ENCODE measurements at regions not wholly inside any gene's neighbourhood (a gene's known extent, or its start where the extent isn't known, plus 50 kb on each side); places are given as distances from the start of the nearest gene placed in this dataset.

DNA sequence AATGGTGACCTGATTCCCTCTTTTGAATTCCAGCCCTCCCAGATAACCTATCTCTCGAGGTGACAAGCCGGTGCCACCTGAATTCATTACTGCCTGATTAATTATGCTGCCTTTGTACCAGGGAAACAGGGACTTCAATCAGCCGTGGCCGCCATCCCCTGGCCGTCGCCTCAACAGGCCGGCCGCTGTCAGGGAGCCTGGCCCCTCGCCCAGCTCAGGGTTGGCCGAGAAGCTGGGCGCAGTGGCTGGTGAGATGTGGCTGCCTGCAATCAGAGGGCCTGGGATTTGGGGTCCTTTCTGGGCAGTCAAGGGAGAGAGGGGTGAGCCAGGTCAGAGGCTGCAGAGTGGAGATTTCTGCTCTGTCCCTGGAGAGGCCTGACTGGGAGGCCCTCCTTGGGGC, 91.2 kb downstream of the KCTD15 start:
- CTCF ChIA-PET, result no interaction called here
- POLR2A ChIA-PET (ENCODE audit: low non-redundant PET), result no interaction called here
- no TSS peak for BruUV-seq (replicated peaks)
- TF ChIP-seq EZH2 (IDR thresholded peaks at IDR 0.05; ENCODE audit: borderline replicate concordance, low read depth, low read length, poor library complexity, severe bottlenecking), result no peak
- TF ChIP-seq, protein P1, sequence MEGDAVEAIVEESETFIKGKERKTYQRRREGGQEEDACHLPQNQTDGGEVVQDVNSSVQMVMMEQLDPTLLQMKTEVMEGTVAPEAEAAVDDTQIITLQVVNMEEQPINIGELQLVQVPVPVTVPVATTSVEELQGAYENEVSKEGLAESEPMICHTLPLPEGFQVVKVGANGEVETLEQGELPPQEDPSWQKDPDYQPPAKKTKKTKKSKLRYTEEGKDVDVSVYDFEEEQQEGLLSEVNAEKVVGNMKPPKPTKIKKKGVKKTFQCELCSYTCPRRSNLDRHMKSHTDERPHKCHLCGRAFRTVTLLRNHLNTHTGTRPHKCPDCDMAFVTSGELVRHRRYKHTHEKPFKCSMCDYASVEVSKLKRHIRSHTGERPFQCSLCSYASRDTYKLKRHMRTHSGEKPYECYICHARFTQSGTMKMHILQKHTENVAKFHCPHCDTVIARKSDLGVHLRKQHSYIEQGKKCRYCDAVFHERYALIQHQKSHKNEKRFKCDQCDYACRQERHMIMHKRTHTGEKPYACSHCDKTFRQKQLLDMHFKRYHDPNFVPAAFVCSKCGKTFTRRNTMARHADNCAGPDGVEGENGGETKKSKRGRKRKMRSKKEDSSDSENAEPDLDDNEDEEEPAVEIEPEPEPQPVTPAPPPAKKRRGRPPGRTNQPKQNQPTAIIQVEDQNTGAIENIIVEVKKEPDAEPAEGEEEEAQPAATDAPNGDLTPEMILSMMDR (conservative IDR thresholded peaks at IDR 0.05; ENCODE audit: low read depth, low read length), result no peak
- Histone ChIP-seq H3K9me3 (ENCODE audit: low read depth, low read length, poor library complexity, severe bottlenecking) (no peaks in the 10 kb centered on the region), H3K27me3 (replicated peaks; ENCODE audit: insufficient read depth, low read depth, low read length, poor library complexity) (no peaks in the 10 kb centered on the region), H3K4me3 (ENCODE audit: low read depth, low read length, poor library complexity, severe bottlenecking) (no peak overlapping the region), H3K4me1 (ENCODE audit: insufficient read depth, low read length, poor library complexity, severe bottlenecking) (peaks cover 12% of the 10 kb centered on the region), H3K27ac (ENCODE audit: low read depth, low read length, poor library complexity, severe bottlenecking) (no peak overlapping the region), H3K36me3 (ENCODE audit: insufficient read depth, low read length, poor library complexity, severe bottlenecking) (no peaks in the 10 kb centered on the region)
- intact Hi-C loops (cut with micrococcal nuclease; ENCODE audit: unreplicated experiment), result no loop called here
- DNase-seq (ENCODE audit: low spot score), result no peak

DNA sequence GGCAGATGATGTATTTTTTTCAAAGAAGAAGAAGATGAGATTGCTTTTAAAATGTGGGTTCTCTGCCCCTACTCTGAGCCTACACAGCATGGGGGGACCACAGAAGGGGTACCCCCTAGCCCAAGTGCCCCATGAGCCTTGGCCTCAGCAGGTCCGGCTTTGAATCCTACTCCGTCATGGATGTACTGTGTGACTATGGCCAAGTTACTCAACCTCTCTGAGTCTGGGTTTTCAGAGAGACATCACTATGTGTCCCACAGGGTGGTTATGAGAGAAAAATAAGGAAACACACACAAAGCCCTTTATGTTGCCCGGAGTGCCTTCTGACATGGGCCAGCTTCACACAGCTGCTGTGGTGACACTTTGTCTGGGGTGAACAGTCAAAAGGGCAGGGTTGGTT, 92.0 kb downstream of the KCTD15 start:
- no TSS peak for BruUV-seq (replicated peaks)
- no peak overlapping the region for H3K27ac ChIP-seq (ENCODE audit: low read depth, low read length, poor library complexity, severe bottlenecking)
- TF ChIP-seq, protein P1 (conservative IDR thresholded peaks at IDR 0.05; ENCODE audit: low read depth, low read length), result no peak
- no peak for TF ChIP-seq EZH2 (IDR thresholded peaks at IDR 0.05; ENCODE audit: borderline replicate concordance, low read depth, low read length, poor library complexity, severe bottlenecking)
- H3K36me3 ChIP-seq (ENCODE audit: insufficient read depth, low read length, poor library complexity, severe bottlenecking), result no peaks in the 10 kb centered on the region
- no peaks in the 10 kb centered on the region for H3K9me3 ChIP-seq (ENCODE audit: low read depth, low read length, poor library complexity, severe bottlenecking)
- no peaks in the 10 kb centered on the region for H3K27me3 ChIP-seq (replicated peaks; ENCODE audit: insufficient read depth, low read depth, low read length, poor library complexity)
- DNase-seq (ENCODE audit: low spot score), result no peak
- POLR2A ChIA-PET (ENCODE audit: low non-redundant PET), result no interaction called here
- peaks cover 10% of the 10 kb centered on the region for H3K4me1 ChIP-seq (ENCODE audit: insufficient read depth, low read length, poor library complexity, severe bottlenecking)
- intact Hi-C loops (cut with micrococcal nuclease; ENCODE audit: unreplicated experiment), result no loop called here
- no peak overlapping the region for H3K4me3 ChIP-seq (ENCODE audit: low read depth, low read length, poor library complexity, severe bottlenecking)
- CTCF ChIA-PET, result no interaction called here

DNA sequence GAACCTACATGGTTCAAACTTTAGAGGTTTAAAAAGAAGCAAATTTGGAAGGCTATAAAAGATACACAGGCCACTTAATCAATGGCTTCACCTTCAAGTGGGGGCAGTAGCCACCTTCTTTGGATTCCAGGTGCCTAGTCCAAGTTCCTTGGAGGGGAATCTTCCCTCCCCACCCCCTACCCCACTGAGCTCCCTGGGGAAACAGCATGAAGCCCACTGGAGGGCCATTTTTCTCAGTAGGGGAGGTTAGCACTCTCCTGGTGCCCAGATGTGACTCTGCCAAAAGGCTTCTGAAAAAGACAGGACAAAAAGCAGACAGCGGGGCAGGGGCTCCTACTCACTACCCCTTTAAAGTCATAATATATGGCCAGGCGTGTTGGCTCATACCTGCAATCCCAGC, 93.9 kb downstream of the KCTD15 start:
- no peak for DNase-seq (ENCODE audit: low spot score)
- Histone ChIP-seq H3K27me3 (replicated peaks; ENCODE audit: insufficient read depth, low read depth, low read length, poor library complexity) (peaks cover 6% of the 10 kb centered on the region), H3K4me3 (ENCODE audit: low read depth, low read length, poor library complexity, severe bottlenecking) (no peak overlapping the region), H3K27ac (ENCODE audit: low read depth, low read length, poor library complexity, severe bottlenecking) (no peak overlapping the region), H3K9me3 (ENCODE audit: low read depth, low read length, poor library complexity, severe bottlenecking) (no peaks in the 10 kb centered on the region), H3K36me3 (ENCODE audit: insufficient read depth, low read length, poor library complexity, severe bottlenecking) (no peaks in the 10 kb centered on the region), H3K4me1 (ENCODE audit: insufficient read depth, low read length, poor library complexity, severe bottlenecking) (no peaks in the 10 kb centered on the region)
- intact Hi-C loops (cut with micrococcal nuclease; ENCODE audit: unreplicated experiment), result no loop called here
- TF ChIP-seq, protein P1 (conservative IDR thresholded peaks at IDR 0.05; ENCODE audit: low read depth, low read length), result no peak
- TF ChIP-seq EZH2 (IDR thresholded peaks at IDR 0.05; ENCODE audit: borderline replicate concordance, low read depth, low read length, poor library complexity, severe bottlenecking), result no peak
- ChIA-PET POLR2A (ENCODE audit: low non-redundant PET) (no interaction called here), CTCF (no interaction called here)
- no TSS peak for BruUV-seq (replicated peaks)

Data from A673 (cell line).